ENCODE measurements at regions not wholly inside any gene's neighbourhood (a gene's known extent, or its start where the extent isn't known, plus 50 kb on each side); places are given as distances from the start of the nearest gene placed in this dataset.

- DNase-seq (ENCODE audit: low spot score) = no peak
- H4K20me1 ChIP-seq (ENCODE audit: insufficient read depth, poor library complexity, severe bottlenecking) = no peaks in the 10 kb centered on the region
- 50% methylated on average over 2 of the region's 2 CpGs for WGBS (ENCODE audit: low lambda C conversion rate, missing lambda C conversion rate)
These were observed 961.9 kb downstream of the DIAPH3 start for GRCh38 chr13:59201841-59202240.

GRCh38 chr13:59203855-59204254, 959.9 kb downstream of the DIAPH3 start:
- H3K4me2 ChIP-seq = no peak overlapping the region
- H3K9me3 ChIP-seq (ENCODE audit: low read depth) = no peaks in the 10 kb centered on the region
- no peak overlapping the region for H3K27ac ChIP-seq
- no peaks in the 10 kb centered on the region for H3K36me3 ChIP-seq (replicated peaks; ENCODE audit: insufficient read depth, low read depth)
- H3K9me2 ChIP-seq (replicated peaks; ENCODE audit: insufficient read depth) = no peaks in the 10 kb centered on the region
- TF ChIP-seq EZH2 (IDR thresholded peaks at IDR 0.05; ENCODE audit: borderline replicate concordance) = no peak
- no peak for TF ChIP-seq EZH2phosphoT487 (IDR thresholded peaks at IDR 0.05; ENCODE audit: low read depth, severe bottlenecking, unreplicated experiment)
- no peak for TF ChIP-seq CTCF (IDR thresholded peaks at IDR 0.05; ENCODE audit: poor library complexity)
- no peak overlapping the region for H3K4me3 ChIP-seq
- no peaks in the 10 kb centered on the region for H3K79me2 ChIP-seq
- H3K27me3 ChIP-seq = no peaks in the 10 kb centered on the region
- WGBS (ENCODE audit: low lambda C conversion rate, missing lambda C conversion rate) = 55% methylated on average over 6 of the region's 6 CpGs
- no peaks in the 10 kb centered on the region for H4K20me1 ChIP-seq (ENCODE audit: insufficient read depth, poor library complexity, severe bottlenecking)
- H2AFZ ChIP-seq = no peak overlapping the region
- peaks cover 6% of the 10 kb centered on the region for H3K4me1 ChIP-seq (ENCODE audit: insufficient read depth)
- no peak for DNase-seq (ENCODE audit: low spot score)

More at GRCh38 chr13:59201841-59202240, 961.9 kb downstream of the DIAPH3 start:
- H3K9me2 ChIP-seq (replicated peaks; ENCODE audit: insufficient read depth) = no peaks in the 10 kb centered on the region
- no peaks in the 10 kb centered on the region for H3K79me2 ChIP-seq
- no peak overlapping the region for H3K4me2 ChIP-seq
- H3K4me3 ChIP-seq = no peak overlapping the region
- H3K27ac ChIP-seq = no peak overlapping the region
- no peak for TF ChIP-seq CTCF (IDR thresholded peaks at IDR 0.05; ENCODE audit: poor library complexity)
- no peak for TF ChIP-seq EZH2 (IDR thresholded peaks at IDR 0.05; ENCODE audit: borderline replicate concordance)
- TF ChIP-seq EZH2phosphoT487 (IDR thresholded peaks at IDR 0.05; ENCODE audit: low read depth, severe bottlenecking, unreplicated experiment) = no peak
- H3K36me3 ChIP-seq (replicated peaks; ENCODE audit: insufficient read depth, low read depth) = no peaks in the 10 kb centered on the region
- H2AFZ ChIP-seq = no peak overlapping the region
- H3K9me3 ChIP-seq (ENCODE audit: low read depth) = no peaks in the 10 kb centered on the region
- no peaks in the 10 kb centered on the region for H3K27me3 ChIP-seq
- H3K4me1 ChIP-seq (ENCODE audit: insufficient read depth) = no peaks in the 10 kb centered on the region

GRCh38 chr13:59205501-59205900, 958.2 kb downstream of the DIAPH3 start:
- Histone ChIP-seq H3K27me3 (no peaks in the 10 kb centered on the region), H3K79me2 (no peaks in the 10 kb centered on the region), H2AFZ (no peak overlapping the region), H3K27ac (no peak overlapping the region), H4K20me1 (ENCODE audit: insufficient read depth, poor library complexity, severe bottlenecking) (no peaks in the 10 kb centered on the region), H3K4me3 (no peak overlapping the region), H3K36me3 (replicated peaks; ENCODE audit: insufficient read depth, low read depth) (no peaks in the 10 kb centered on the region), H3K4me2 (no peak overlapping the region), H3K4me1 (ENCODE audit: insufficient read depth) (peaks cover 8% of the 10 kb centered on the region), H3K9me3 (ENCODE audit: low read depth) (no peaks in the 10 kb centered on the region), H3K9me2 (replicated peaks; ENCODE audit: insufficient read depth) (no peaks in the 10 kb centered on the region)
- WGBS (ENCODE audit: low lambda C conversion rate, missing lambda C conversion rate) = 66% methylated on average over 5 of the region's 5 CpGs
- TF ChIP-seq EZH2phosphoT487 (IDR thresholded peaks at IDR 0.05; ENCODE audit: low read depth, severe bottlenecking, unreplicated experiment) = no peak
- no peak for TF ChIP-seq CTCF (IDR thresholded peaks at IDR 0.05; ENCODE audit: poor library complexity)
- no peak for TF ChIP-seq EZH2 (IDR thresholded peaks at IDR 0.05; ENCODE audit: borderline replicate concordance)
- no peak for DNase-seq (ENCODE audit: low spot score)

Measured in hepatocyte (in vitro differentiated cells).